Fibroblast of pulmonary artery (primary cell): ENCODE measurements at regions not wholly inside any gene's neighbourhood (a gene's known extent, or its start where the extent isn't known, plus 50 kb on each side); places are given as distances from the start of the nearest gene placed in this dataset.

Experiments
- DNase-seq: peaks from one replicate; pipeline ENCODE4 v3.0.0-alpha.2; 2010; ENCODE audit warnings: low read depth
- H3K4me3 ChIP-seq: replicated peaks from 2 replicates; pipeline ENCODE4 v1.5.1; 2011; ENCODE audit warnings: low read depth, mild to moderate bottlenecking, control low read depth, low read length, moderate library complexity
- TF ChIP-seq, protein P1 (sequence below): IDR thresholded peaks from 2 replicates; pipeline ENCODE4 v1.5.1; 2011; ENCODE audit warnings: mild to moderate bottlenecking, control low read depth, low read length, inconsistent platforms; ENCODE audit errors: missing control alignments

DNA sequence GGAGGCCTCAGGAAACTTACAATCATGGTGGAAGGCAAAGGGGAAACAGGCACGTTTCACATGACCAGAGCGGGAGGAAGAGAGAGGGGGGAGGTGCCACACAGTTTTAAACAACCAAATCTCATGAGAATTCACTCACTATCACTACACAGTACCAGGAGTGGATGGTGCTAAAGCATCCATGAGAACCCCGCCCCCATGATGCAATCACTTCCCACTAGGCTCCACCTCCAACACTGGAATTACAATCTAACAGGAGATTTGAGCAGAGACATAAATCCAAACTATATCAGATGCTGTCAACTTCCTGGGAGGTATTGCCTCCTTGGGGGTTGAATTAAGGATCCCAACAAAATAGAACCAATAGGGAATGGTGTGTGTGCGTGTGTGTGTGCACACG lies 407.1 kb downstream of the MED10 start:
- DNase-seq, result no peak

DNA sequence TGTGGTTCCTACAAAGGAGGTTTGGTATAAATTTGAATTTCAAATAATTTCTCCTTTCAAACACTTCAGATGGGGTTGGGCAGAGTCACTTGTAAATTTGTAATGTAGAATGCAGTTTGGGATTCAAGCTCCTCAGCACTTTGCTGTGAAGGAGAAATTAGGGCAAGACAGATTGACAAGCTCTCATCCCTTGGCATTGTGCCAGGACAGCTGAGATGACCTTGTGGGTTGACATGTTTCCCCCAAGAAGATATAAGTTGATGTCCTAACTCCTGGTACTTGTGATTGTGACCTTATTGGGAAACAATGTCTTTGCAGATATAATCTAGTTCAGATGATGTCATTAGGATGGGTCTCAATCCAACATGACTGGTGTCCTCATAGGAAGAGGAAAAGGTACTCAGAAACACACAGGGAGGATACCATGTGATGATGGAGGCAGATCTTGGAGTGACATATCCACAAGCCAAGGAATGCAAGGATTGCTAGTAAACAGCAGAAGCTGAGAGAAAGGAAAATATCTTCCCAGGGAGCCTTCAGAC lies 408.3 kb downstream of the MED10 start:
- no peak for DNase-seq
- TF ChIP-seq, protein P1, sequence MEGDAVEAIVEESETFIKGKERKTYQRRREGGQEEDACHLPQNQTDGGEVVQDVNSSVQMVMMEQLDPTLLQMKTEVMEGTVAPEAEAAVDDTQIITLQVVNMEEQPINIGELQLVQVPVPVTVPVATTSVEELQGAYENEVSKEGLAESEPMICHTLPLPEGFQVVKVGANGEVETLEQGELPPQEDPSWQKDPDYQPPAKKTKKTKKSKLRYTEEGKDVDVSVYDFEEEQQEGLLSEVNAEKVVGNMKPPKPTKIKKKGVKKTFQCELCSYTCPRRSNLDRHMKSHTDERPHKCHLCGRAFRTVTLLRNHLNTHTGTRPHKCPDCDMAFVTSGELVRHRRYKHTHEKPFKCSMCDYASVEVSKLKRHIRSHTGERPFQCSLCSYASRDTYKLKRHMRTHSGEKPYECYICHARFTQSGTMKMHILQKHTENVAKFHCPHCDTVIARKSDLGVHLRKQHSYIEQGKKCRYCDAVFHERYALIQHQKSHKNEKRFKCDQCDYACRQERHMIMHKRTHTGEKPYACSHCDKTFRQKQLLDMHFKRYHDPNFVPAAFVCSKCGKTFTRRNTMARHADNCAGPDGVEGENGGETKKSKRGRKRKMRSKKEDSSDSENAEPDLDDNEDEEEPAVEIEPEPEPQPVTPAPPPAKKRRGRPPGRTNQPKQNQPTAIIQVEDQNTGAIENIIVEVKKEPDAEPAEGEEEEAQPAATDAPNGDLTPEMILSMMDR, result no peak
- no peak overlapping the region for H3K4me3 ChIP-seq

More for the DNA sequence above, 407.1 kb downstream of the MED10 start:
- TF ChIP-seq, protein P1, result no peak
- H3K4me3 ChIP-seq, result no peak overlapping the region

DNA sequence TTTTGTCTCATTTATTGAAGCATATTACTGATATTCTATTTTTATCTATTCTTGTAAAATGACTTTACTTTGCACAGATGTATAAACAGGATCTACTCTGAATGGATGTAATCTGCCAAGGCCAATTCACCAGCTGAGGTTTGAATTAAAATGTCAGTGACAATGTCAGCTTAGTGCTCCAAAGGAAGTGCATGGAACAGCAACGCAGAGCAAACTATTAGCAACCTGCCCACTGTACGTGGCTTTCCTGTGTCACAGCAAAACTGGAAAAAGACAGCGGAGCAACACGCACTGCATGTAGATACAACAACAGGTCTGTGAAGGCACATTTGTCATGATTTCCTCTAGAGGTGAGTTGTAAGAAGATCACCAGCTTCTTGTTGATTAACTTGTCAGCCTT lies 409.4 kb downstream of the MED10 start:
- TF ChIP-seq, protein P1, result no peak
- H3K4me3 ChIP-seq, result no peak overlapping the region
- no peak for DNase-seq

DNA sequence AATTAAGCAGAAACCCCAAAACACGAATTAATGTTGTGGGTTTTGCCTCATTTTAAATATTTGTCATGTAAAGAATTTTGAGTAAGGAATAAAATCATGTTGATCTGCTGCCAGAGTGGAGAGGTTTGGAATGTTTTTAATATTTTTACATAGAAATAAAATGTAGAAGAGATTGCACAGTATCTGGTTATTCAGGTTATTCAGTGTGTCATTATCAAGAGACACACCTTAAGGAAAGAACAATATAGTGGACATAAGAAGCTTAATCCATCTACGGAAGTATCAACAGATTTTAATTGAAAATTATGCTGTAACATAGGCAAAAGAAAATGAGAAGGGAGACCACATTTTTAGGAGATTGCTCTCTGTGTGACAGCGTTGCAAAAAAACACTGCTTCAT lies 410.4 kb downstream of the MED10 start:
- TF ChIP-seq, protein P1, result no peak
- no peak overlapping the region for H3K4me3 ChIP-seq
- no peak for DNase-seq

DNA sequence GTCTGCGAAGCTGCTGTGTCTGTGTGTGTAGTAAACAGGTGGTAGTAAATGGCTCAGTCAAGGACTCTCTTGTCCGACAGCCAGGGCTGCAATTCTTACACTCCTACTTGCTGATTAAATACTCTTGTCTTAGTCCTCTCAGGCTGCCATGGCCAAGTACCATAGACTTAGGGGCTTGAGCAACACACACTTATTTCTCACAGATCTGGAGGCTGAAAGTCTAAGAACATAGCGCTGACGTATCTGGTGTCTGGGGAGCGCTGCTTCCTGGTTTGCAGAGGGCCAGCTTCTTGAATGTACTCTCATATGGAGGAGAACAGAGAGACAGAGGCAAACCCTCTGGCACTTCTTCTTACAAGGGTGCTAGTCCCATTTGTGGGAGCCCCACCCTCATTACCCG lies 411.0 kb downstream of the MED10 start:
- no peak for DNase-seq
- no peak overlapping the region for H3K4me3 ChIP-seq
- TF ChIP-seq, protein P1, result no peak

DNA sequence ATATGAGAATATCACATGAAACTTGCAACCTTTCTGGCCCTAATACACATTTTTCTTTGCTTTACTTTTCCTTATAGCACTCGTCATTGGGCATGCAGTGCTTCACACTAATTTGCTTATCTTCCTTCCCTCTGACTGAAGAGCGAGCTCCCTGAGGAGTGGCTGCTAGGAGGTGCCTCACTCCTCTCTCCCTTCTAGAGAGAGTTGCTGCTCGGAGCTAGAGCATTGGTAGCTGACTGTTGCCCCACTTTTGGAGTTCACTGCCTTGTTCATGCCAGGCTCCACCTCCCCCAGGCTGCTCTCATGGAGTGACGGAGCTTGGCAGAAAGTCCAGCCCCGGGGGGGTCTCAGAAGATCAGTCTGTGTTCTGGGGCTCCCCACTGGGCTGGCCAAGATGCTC lies 413.2 kb downstream of the MED10 start:
- H3K4me3 ChIP-seq, result no peak overlapping the region
- no peak for DNase-seq
- TF ChIP-seq, protein P1, result no peak

DNA sequence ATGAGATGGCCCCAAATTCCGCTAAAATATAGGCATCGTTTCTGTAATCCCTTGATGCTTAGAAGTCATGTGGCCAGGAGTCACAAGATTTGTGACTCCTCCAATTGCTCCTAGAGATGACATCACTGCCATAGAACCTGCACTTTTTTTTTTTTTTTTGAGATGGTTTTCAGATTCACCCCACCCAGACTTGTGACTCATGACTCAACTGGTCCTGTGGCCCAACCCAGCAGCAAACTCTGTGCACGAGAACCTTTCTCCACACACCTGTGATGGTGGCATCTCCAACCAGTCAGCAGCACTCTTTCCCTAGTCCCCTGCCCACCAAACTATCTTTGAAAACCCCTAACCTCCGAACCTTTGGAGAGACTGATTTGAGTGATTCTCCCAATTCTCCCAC lies 414.0 kb downstream of the MED10 start:
- TF ChIP-seq, protein P1, result no peak
- DNase-seq, result no peak
- no peak overlapping the region for H3K4me3 ChIP-seq
